DOHH2 (cell line): ENCODE measurements at regions not wholly inside any gene's neighbourhood (a gene's known extent, or its start where the extent isn't known, plus 50 kb on each side); places are given as distances from the start of the nearest gene placed in this dataset.

Experiments
- EZH2phosphoT487 ChIP-seq: fragments of 200-600 bp; sonication (generic); IDR thresholded peaks from 2 replicates; pipeline ENCODE4 v1.6.1; 2017; ENCODE audit warnings: borderline replicate concordance, mild to moderate bottlenecking, antibody characterized with exemption, low read length, moderate library complexity, mixed read lengths
- TF ChIP-seq, protein P1 (sequence below): fragments of 200-600 bp; sonication (generic); IDR thresholded peaks from one replicate; pipeline ENCODE4 v1.5.1; 2014; ENCODE audit warnings: antibody characterized with exemption, mild to moderate bottlenecking, low read depth, low read length; ENCODE audit not compliant: poor library complexity, severe bottlenecking

DNA sequence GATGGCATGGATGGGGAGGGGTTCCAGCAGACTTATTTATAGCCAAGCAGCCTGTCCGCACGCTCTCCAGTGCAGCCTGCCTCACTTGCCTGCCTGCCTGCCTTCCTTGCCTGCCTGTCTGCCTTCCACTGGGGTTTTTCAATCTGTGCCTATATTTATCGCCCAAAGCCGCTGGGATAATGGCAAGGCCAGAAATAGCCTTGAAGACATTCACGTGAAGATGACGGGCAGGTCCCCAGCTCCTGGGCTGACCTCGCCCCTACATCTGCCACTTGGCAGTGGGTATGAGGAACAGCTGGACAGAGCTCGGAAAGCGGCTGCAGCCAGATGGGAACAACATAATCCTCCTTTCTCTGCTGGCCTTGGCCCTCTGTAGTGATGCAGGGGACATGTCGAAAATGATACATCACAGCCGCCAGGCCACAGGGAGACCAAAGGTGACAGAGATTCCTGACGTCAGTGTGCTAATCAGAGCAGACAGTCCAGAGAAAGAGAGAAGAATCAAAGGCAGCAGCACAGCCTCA is 53.3 kb downstream of the PITPNM2 start:
- TF ChIP-seq, protein P1, sequence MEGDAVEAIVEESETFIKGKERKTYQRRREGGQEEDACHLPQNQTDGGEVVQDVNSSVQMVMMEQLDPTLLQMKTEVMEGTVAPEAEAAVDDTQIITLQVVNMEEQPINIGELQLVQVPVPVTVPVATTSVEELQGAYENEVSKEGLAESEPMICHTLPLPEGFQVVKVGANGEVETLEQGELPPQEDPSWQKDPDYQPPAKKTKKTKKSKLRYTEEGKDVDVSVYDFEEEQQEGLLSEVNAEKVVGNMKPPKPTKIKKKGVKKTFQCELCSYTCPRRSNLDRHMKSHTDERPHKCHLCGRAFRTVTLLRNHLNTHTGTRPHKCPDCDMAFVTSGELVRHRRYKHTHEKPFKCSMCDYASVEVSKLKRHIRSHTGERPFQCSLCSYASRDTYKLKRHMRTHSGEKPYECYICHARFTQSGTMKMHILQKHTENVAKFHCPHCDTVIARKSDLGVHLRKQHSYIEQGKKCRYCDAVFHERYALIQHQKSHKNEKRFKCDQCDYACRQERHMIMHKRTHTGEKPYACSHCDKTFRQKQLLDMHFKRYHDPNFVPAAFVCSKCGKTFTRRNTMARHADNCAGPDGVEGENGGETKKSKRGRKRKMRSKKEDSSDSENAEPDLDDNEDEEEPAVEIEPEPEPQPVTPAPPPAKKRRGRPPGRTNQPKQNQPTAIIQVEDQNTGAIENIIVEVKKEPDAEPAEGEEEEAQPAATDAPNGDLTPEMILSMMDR, result no peak
- no peak for TF ChIP-seq EZH2phosphoT487
